ENCODE measurements at regions not wholly inside any gene's neighbourhood (a gene's known extent, or its start where the extent isn't known, plus 50 kb on each side); places are given as distances from the start of the nearest gene placed in this dataset.
"Not testable (repeated sequence)": the region's sequence is repeated elsewhere in the genome, so short reads cannot be mapped to it uniquely, and the experiment has no call there.

- H3K27ac Mint-ChIP-seq = no peak overlapping the region
- H3K9me3 Mint-ChIP-seq = peaks cover 5% of the 10 kb centered on the region
- H3K27me3 Mint-ChIP-seq (ENCODE audit: low read depth) = peaks cover 2% of the 10 kb centered on the region
- no peak overlapping the region for H3K4me3 Mint-ChIP-seq
- CTCF ChIA-PET = no interaction called here
- no peaks in the 10 kb centered on the region for H3K4me1 Mint-ChIP-seq (ENCODE audit: low read depth)
- intact Hi-C loops (cut with micrococcal nuclease) = no loop called here
- no peaks in the 10 kb centered on the region for H3K36me3 Mint-ChIP-seq (ENCODE audit: low read depth)
- DNase-seq = no peak
These were observed 367.7 kb upstream of the PPP2R3A start for GRCh38 chr3:135597855-135598254.

GRCh38 chr3:135598597-135598996 lies 366.9 kb upstream of the PPP2R3A start:
- Mint-ChIP-seq H3K4me3 (no peak overlapping the region), H3K4me1 (ENCODE audit: low read depth) (no peaks in the 10 kb centered on the region), H3K9me3 (peaks cover 3% of the 10 kb centered on the region), H3K27ac (no peak overlapping the region), H3K36me3 (ENCODE audit: low read depth) (no peaks in the 10 kb centered on the region), H3K27me3 (ENCODE audit: low read depth) (peaks cover 2% of the 10 kb centered on the region)
- DNase-seq = no peak
- CTCF ChIA-PET = no interaction called here
- intact Hi-C loops (cut with micrococcal nuclease) = no loop called here

- DNase-seq; H3K4me1 Mint-ChIP-seq (ENCODE audit: low read depth); H3K27me3 Mint-ChIP-seq (ENCODE audit: low read depth); intact Hi-C loops (cut with micrococcal nuclease); H3K27ac Mint-ChIP-seq; CTCF ChIA-PET; H3K4me3 Mint-ChIP-seq; H3K9me3 Mint-ChIP-seq; H3K36me3 Mint-ChIP-seq (ENCODE audit: low read depth): not testable (repeated sequence)
These were observed 361.0 kb upstream of the PPP2R3A start for GRCh38 chr3:135604512-135604911.

- no peak overlapping the region for H3K4me3 Mint-ChIP-seq
- CTCF ChIA-PET = no interaction called here
- H3K27me3 Mint-ChIP-seq (ENCODE audit: low read depth) = no peaks in the 10 kb centered on the region
- peaks cover 3% of the 10 kb centered on the region for H3K9me3 Mint-ChIP-seq
- H3K36me3 Mint-ChIP-seq (ENCODE audit: low read depth) = no peaks in the 10 kb centered on the region
- no peak overlapping the region for H3K27ac Mint-ChIP-seq
- DNase-seq = no peak
- intact Hi-C loops (cut with micrococcal nuclease) = no loop called here
- H3K4me1 Mint-ChIP-seq (ENCODE audit: low read depth) = no peaks in the 10 kb centered on the region
These were observed 347.4 kb upstream of the PPP2R3A start for GRCh38 chr3:135618123-135618522.

GRCh38 chr3:135621184-135621920 lies 344.2 kb upstream of the PPP2R3A start:
- no peaks in the 10 kb centered on the region for H3K36me3 Mint-ChIP-seq (ENCODE audit: low read depth)
- no peak for DNase-seq
- no peak overlapping the region for H3K4me3 Mint-ChIP-seq
- CTCF ChIA-PET = no interaction called here
- no peaks in the 10 kb centered on the region for H3K27me3 Mint-ChIP-seq (ENCODE audit: low read depth)
- H3K4me1 Mint-ChIP-seq (ENCODE audit: low read depth) = no peaks in the 10 kb centered on the region
- intact Hi-C loops (cut with micrococcal nuclease) = no loop called here
- H3K27ac Mint-ChIP-seq = no peak overlapping the region
- H3K9me3 Mint-ChIP-seq = no peaks in the 10 kb centered on the region

GRCh38 chr3:135622215-135622614 lies 343.3 kb upstream of the PPP2R3A start:
- Mint-ChIP-seq H3K27ac (no peak overlapping the region), H3K27me3 (ENCODE audit: low read depth) (no peaks in the 10 kb centered on the region), H3K4me1 (ENCODE audit: low read depth) (no peaks in the 10 kb centered on the region), H3K4me3 (no peak overlapping the region), H3K9me3 (no peaks in the 10 kb centered on the region), H3K36me3 (ENCODE audit: low read depth) (no peaks in the 10 kb centered on the region)
- CTCF ChIA-PET = no interaction called here
- no peak for DNase-seq
- intact Hi-C loops (cut with micrococcal nuclease) = no loop called here

- Mint-ChIP-seq H3K4me3 (no peak overlapping the region), H3K9me3 (no peaks in the 10 kb centered on the region), H3K27me3 (ENCODE audit: low read depth) (no peaks in the 10 kb centered on the region), H3K27ac (no peak overlapping the region), H3K36me3 (ENCODE audit: low read depth) (no peaks in the 10 kb centered on the region), H3K4me1 (ENCODE audit: low read depth) (no peaks in the 10 kb centered on the region)
- CTCF ChIA-PET = no interaction called here
- DNase-seq = no peak
- intact Hi-C loops (cut with micrococcal nuclease) = no loop called here
These were observed 342.9 kb upstream of the PPP2R3A start for GRCh38 chr3:135622656-135623055.

- no peaks in the 10 kb centered on the region for H3K4me1 Mint-ChIP-seq (ENCODE audit: low read depth)
- no peak for DNase-seq
- H3K27me3 Mint-ChIP-seq (ENCODE audit: low read depth) = peaks cover 2% of the 10 kb centered on the region
- no peaks in the 10 kb centered on the region for H3K36me3 Mint-ChIP-seq (ENCODE audit: low read depth)
- no peak overlapping the region for H3K4me3 Mint-ChIP-seq
- intact Hi-C loops (cut with micrococcal nuclease) = no loop called here
- no peaks in the 10 kb centered on the region for H3K9me3 Mint-ChIP-seq
- CTCF ChIA-PET = no interaction called here
- no peak overlapping the region for H3K27ac Mint-ChIP-seq
These were observed 342.0 kb upstream of the PPP2R3A start for GRCh38 chr3:135623558-135623957.

- no peak overlapping the region for H3K27ac Mint-ChIP-seq
- no peak for DNase-seq
- H3K4me3 Mint-ChIP-seq = no peak overlapping the region
- H3K27me3 Mint-ChIP-seq (ENCODE audit: low read depth) = peaks cover 2% of the 10 kb centered on the region
- no peaks in the 10 kb centered on the region for H3K36me3 Mint-ChIP-seq (ENCODE audit: low read depth)
- H3K4me1 Mint-ChIP-seq (ENCODE audit: low read depth) = no peaks in the 10 kb centered on the region
- H3K9me3 Mint-ChIP-seq = no peaks in the 10 kb centered on the region
- CTCF ChIA-PET = no interaction called here
- intact Hi-C loops (cut with micrococcal nuclease) = no loop called here
These were observed 338.5 kb upstream of the PPP2R3A start for GRCh38 chr3:135627057-135627456.

GRCh38 chr3:135629701-135630408 lies 335.7 kb upstream of the PPP2R3A start:
- no peak overlapping the region for H3K4me3 Mint-ChIP-seq
- DNase-seq = no peak
- no peaks in the 10 kb centered on the region for H3K4me1 Mint-ChIP-seq (ENCODE audit: low read depth)
- CTCF ChIA-PET = no interaction called here
- peaks cover 2% of the 10 kb centered on the region for H3K27me3 Mint-ChIP-seq (ENCODE audit: low read depth)
- intact Hi-C loops (cut with micrococcal nuclease) = no loop called here
- no peaks in the 10 kb centered on the region for H3K36me3 Mint-ChIP-seq (ENCODE audit: low read depth)
- no peaks in the 10 kb centered on the region for H3K9me3 Mint-ChIP-seq
- H3K27ac Mint-ChIP-seq = no peak overlapping the region

GRCh38 chr3:135632556-135633065 lies 332.9 kb upstream of the PPP2R3A start:
- Mint-ChIP-seq H3K4me1 (ENCODE audit: low read depth) (no peaks in the 10 kb centered on the region), H3K27ac (no peak overlapping the region), H3K27me3 (ENCODE audit: low read depth) (peaks cover 2% of the 10 kb centered on the region), H3K9me3 (no peaks in the 10 kb centered on the region), H3K4me3 (no peak overlapping the region), H3K36me3 (ENCODE audit: low read depth) (no peaks in the 10 kb centered on the region)
- intact Hi-C loops (cut with micrococcal nuclease) = no loop called here
- CTCF ChIA-PET = no interaction called here
- no peak for DNase-seq

- intact Hi-C loops (cut with micrococcal nuclease) = no loop called here
- Mint-ChIP-seq H3K4me3 (no peak overlapping the region), H3K36me3 (ENCODE audit: low read depth) (no peaks in the 10 kb centered on the region), H3K4me1 (ENCODE audit: low read depth) (no peaks in the 10 kb centered on the region), H3K27ac (no peak overlapping the region), H3K9me3 (no peaks in the 10 kb centered on the region), H3K27me3 (ENCODE audit: low read depth) (peaks cover under 1% of the 10 kb centered on the region)
- no peak for DNase-seq
- CTCF ChIA-PET = no interaction called here
These were observed 332.4 kb upstream of the PPP2R3A start for GRCh38 chr3:135633078-135633477.

- Mint-ChIP-seq H3K27me3 (ENCODE audit: low read depth) (no peaks in the 10 kb centered on the region), H3K27ac (no peak overlapping the region), H3K9me3 (no peaks in the 10 kb centered on the region), H3K4me1 (ENCODE audit: low read depth) (no peaks in the 10 kb centered on the region), H3K36me3 (ENCODE audit: low read depth) (no peaks in the 10 kb centered on the region), H3K4me3 (no peak overlapping the region)
- DNase-seq = no peak
- CTCF ChIA-PET = no interaction called here
- intact Hi-C loops (cut with micrococcal nuclease) = no loop called here
These were observed 328.9 kb upstream of the PPP2R3A start for GRCh38 chr3:135636596-135636995.
